ENCODE measurements at regions not wholly inside any gene's neighbourhood (a gene's known extent, or its start where the extent isn't known, plus 50 kb on each side); places are given as distances from the start of the nearest gene placed in this dataset.

- no peaks in the 10 kb centered on the region for H3K4me1 Mint-ChIP-seq (ENCODE audit: low read depth)
- H3K27ac Mint-ChIP-seq: no peak overlapping the region
- no peaks in the 10 kb centered on the region for H3K36me3 Mint-ChIP-seq (ENCODE audit: low read depth)
- no peak for DNase-seq (ENCODE audit: low spot score)
- H3K9me3 Mint-ChIP-seq: no peaks in the 10 kb centered on the region
- H3K27me3 Mint-ChIP-seq (ENCODE audit: low read depth): no peaks in the 10 kb centered on the region
- H3K4me3 Mint-ChIP-seq: no peak overlapping the region
Measured at GRCh38 chr17:72433797-72434196, 313.0 kb downstream of the SOX9 start.

GRCh38 chr17:72434581-72434980, 313.8 kb downstream of the SOX9 start:
- Mint-ChIP-seq H3K9me3 (no peaks in the 10 kb centered on the region), H3K36me3 (ENCODE audit: low read depth) (no peaks in the 10 kb centered on the region), H3K4me3 (no peak overlapping the region), H3K27me3 (ENCODE audit: low read depth) (no peaks in the 10 kb centered on the region), H3K4me1 (ENCODE audit: low read depth) (no peaks in the 10 kb centered on the region), H3K27ac (no peak overlapping the region)
- DNase-seq (ENCODE audit: low spot score): no peak

GRCh38 chr17:72434991-72435618, 314.3 kb downstream of the SOX9 start:
- Mint-ChIP-seq H3K36me3 (ENCODE audit: low read depth) (no peaks in the 10 kb centered on the region), H3K4me3 (no peak overlapping the region), H3K9me3 (no peaks in the 10 kb centered on the region), H3K27ac (no peak overlapping the region), H3K27me3 (ENCODE audit: low read depth) (no peaks in the 10 kb centered on the region), H3K4me1 (ENCODE audit: low read depth) (no peaks in the 10 kb centered on the region)
- no peak for DNase-seq (ENCODE audit: low spot score)

GRCh38 chr17:72438783-72439182, 318.0 kb downstream of the SOX9 start:
- H3K4me3 Mint-ChIP-seq: no peak overlapping the region
- no peak for DNase-seq (ENCODE audit: low spot score)
- H3K9me3 Mint-ChIP-seq: no peaks in the 10 kb centered on the region
- H3K4me1 Mint-ChIP-seq (ENCODE audit: low read depth): no peaks in the 10 kb centered on the region
- H3K36me3 Mint-ChIP-seq (ENCODE audit: low read depth): no peaks in the 10 kb centered on the region
- H3K27ac Mint-ChIP-seq: no peak overlapping the region
- H3K27me3 Mint-ChIP-seq (ENCODE audit: low read depth): no peaks in the 10 kb centered on the region

GRCh38 chr17:72439893-72440502, 319.2 kb downstream of the SOX9 start:
- no peaks in the 10 kb centered on the region for H3K27me3 Mint-ChIP-seq (ENCODE audit: low read depth)
- H3K27ac Mint-ChIP-seq: no peak overlapping the region
- H3K9me3 Mint-ChIP-seq: no peaks in the 10 kb centered on the region
- H3K36me3 Mint-ChIP-seq (ENCODE audit: low read depth): no peaks in the 10 kb centered on the region
- DNase-seq (ENCODE audit: low spot score): no peak
- no peak overlapping the region for H3K4me3 Mint-ChIP-seq
- H3K4me1 Mint-ChIP-seq (ENCODE audit: low read depth): no peaks in the 10 kb centered on the region

- no peaks in the 10 kb centered on the region for H3K4me1 Mint-ChIP-seq (ENCODE audit: low read depth)
- H3K36me3 Mint-ChIP-seq (ENCODE audit: low read depth): no peaks in the 10 kb centered on the region
- no peaks in the 10 kb centered on the region for H3K27me3 Mint-ChIP-seq (ENCODE audit: low read depth)
- no peaks in the 10 kb centered on the region for H3K9me3 Mint-ChIP-seq
- no peak for DNase-seq (ENCODE audit: low spot score)
- H3K4me3 Mint-ChIP-seq: no peak overlapping the region
- no peak overlapping the region for H3K27ac Mint-ChIP-seq
Measured at GRCh38 chr17:72440961-72441360, 320.1 kb downstream of the SOX9 start.

- no peaks in the 10 kb centered on the region for H3K36me3 Mint-ChIP-seq (ENCODE audit: low read depth)
- DNase-seq (ENCODE audit: low spot score): no peak
- H3K4me3 Mint-ChIP-seq: no peak overlapping the region
- H3K9me3 Mint-ChIP-seq: no peaks in the 10 kb centered on the region
- H3K27ac Mint-ChIP-seq: no peak overlapping the region
- H3K27me3 Mint-ChIP-seq (ENCODE audit: low read depth): no peaks in the 10 kb centered on the region
- no peaks in the 10 kb centered on the region for H3K4me1 Mint-ChIP-seq (ENCODE audit: low read depth)
Measured at GRCh38 chr17:72441909-72442308, 321.1 kb downstream of the SOX9 start.

GRCh38 chr17:72444517-72445054, 323.8 kb downstream of the SOX9 start:
- Mint-ChIP-seq H3K4me3 (no peak overlapping the region), H3K27me3 (ENCODE audit: low read depth) (no peaks in the 10 kb centered on the region), H3K4me1 (ENCODE audit: low read depth) (no peaks in the 10 kb centered on the region), H3K9me3 (no peaks in the 10 kb centered on the region), H3K27ac (no peak overlapping the region), H3K36me3 (ENCODE audit: low read depth) (no peaks in the 10 kb centered on the region)
- DNase-seq (ENCODE audit: low spot score): no peak

- Mint-ChIP-seq H3K27me3 (ENCODE audit: low read depth) (no peaks in the 10 kb centered on the region), H3K27ac (no peak overlapping the region), H3K36me3 (ENCODE audit: low read depth) (no peaks in the 10 kb centered on the region), H3K4me1 (ENCODE audit: low read depth) (no peaks in the 10 kb centered on the region), H3K9me3 (no peaks in the 10 kb centered on the region), H3K4me3 (no peak overlapping the region)
- no peak for DNase-seq (ENCODE audit: low spot score)
Measured at GRCh38 chr17:72445055-72445991, 324.5 kb downstream of the SOX9 start.

- no peaks in the 10 kb centered on the region for H3K27me3 Mint-ChIP-seq (ENCODE audit: low read depth)
- H3K4me1 Mint-ChIP-seq (ENCODE audit: low read depth): no peaks in the 10 kb centered on the region
- H3K4me3 Mint-ChIP-seq: no peak overlapping the region
- H3K36me3 Mint-ChIP-seq (ENCODE audit: low read depth): no peaks in the 10 kb centered on the region
- no peak overlapping the region for H3K27ac Mint-ChIP-seq
- DNase-seq (ENCODE audit: low spot score): no peak
- H3K9me3 Mint-ChIP-seq: no peaks in the 10 kb centered on the region
Measured at GRCh38 chr17:72446118-72446517, 325.3 kb downstream of the SOX9 start.

GRCh38 chr17:72446525-72447250, 325.9 kb downstream of the SOX9 start:
- no peaks in the 10 kb centered on the region for H3K4me1 Mint-ChIP-seq (ENCODE audit: low read depth)
- H3K27me3 Mint-ChIP-seq (ENCODE audit: low read depth): no peaks in the 10 kb centered on the region
- DNase-seq (ENCODE audit: low spot score): no peak
- H3K36me3 Mint-ChIP-seq (ENCODE audit: low read depth): no peaks in the 10 kb centered on the region
- H3K4me3 Mint-ChIP-seq: no peak overlapping the region
- H3K27ac Mint-ChIP-seq: no peak overlapping the region
- no peaks in the 10 kb centered on the region for H3K9me3 Mint-ChIP-seq

- Mint-ChIP-seq H3K9me3 (no peaks in the 10 kb centered on the region), H3K27me3 (ENCODE audit: low read depth) (no peaks in the 10 kb centered on the region), H3K4me3 (no peak overlapping the region), H3K36me3 (ENCODE audit: low read depth) (no peaks in the 10 kb centered on the region), H3K27ac (no peak overlapping the region), H3K4me1 (ENCODE audit: low read depth) (no peaks in the 10 kb centered on the region)
- no peak for DNase-seq (ENCODE audit: low spot score)
Measured at GRCh38 chr17:72447251-72447640, 326.4 kb downstream of the SOX9 start.

GRCh38 chr17:72448019-72448418, 327.2 kb downstream of the SOX9 start:
- no peaks in the 10 kb centered on the region for H3K9me3 Mint-ChIP-seq
- no peaks in the 10 kb centered on the region for H3K27me3 Mint-ChIP-seq (ENCODE audit: low read depth)
- H3K4me1 Mint-ChIP-seq (ENCODE audit: low read depth): no peaks in the 10 kb centered on the region
- no peaks in the 10 kb centered on the region for H3K36me3 Mint-ChIP-seq (ENCODE audit: low read depth)
- no peak overlapping the region for H3K27ac Mint-ChIP-seq
- no peak overlapping the region for H3K4me3 Mint-ChIP-seq
- no peak for DNase-seq (ENCODE audit: low spot score)

Data from T-helper 2 cell treated with Interferon-gamma antibody and Interleukin-4, amounts not matched to agents 5 μg/mL and 100 μg/mL, for 36 hours (primary cell).